HepG2 (cell line): ENCODE measurements at regions not wholly inside any gene's neighbourhood (a gene's known extent, or its start where the extent isn't known, plus 50 kb on each side); places are given as distances from the start of the nearest gene placed in this dataset.
"Not testable (repeated sequence)": the region's sequence is repeated elsewhere in the genome, so short reads cannot be mapped to it uniquely, and the experiment has no call there.

ENCODE experiments used
- ATAC-seq: fragments of 200-7000 bp; cut with Tn5 transposase; 3 replicates; pipeline ENCODE4 v1.9.1; 2020; ENCODE audit warnings: mild to moderate bottlenecking, moderate library complexity
- BruUV-seq: library from RNA; stranded (reverse); fragments of 400-500 nt; replicated peaks from 2 replicates; lab custom pipeline; 2021; lab: Mats Ljungman, UMichigan
- CTCF ChIA-PET: fragments of 300-600 bp; formaldehyde crosslinking; extraction: SDS; loops from one replicate; lab custom pipeline; 2021; ENCODE audit warnings: low total read pairs, inconsistent platforms, low intra/inter-chr PET ratio; lab: Yijun Ruan, JAX
- POLR2A ChIA-PET: fragments of 350-600 bp; sonication (Branson Sonifier 250); formaldehyde crosslinking; loops from one replicate; lab custom pipeline; 2020; ENCODE audit warnings: antibody characterized with exemption, inconsistent platforms; lab: Yijun Ruan, JAX
- DNase-seq: peaks from one replicate; pipeline ENCODE4 v3.0.0-alpha.2; 2015; ENCODE audit warnings: low spot score
- FAIRE-seq: peaks from 3 replicates; lab custom pipeline; 2011; peaks lifted over from hg19 to GRCh38; lab: Jason Lieb, UNC
- H2AFZ ChIP-seq: one replicate; pipeline ENCODE4 v1.6.1; 2011; ENCODE audit warnings: low read length, inconsistent platforms
- H3K27ac ChIP-seq: fragments of 300-600 bp; 3 replicates; pipeline ENCODE4 v1.8.0; 2011; ENCODE audit warnings: mixed run types, mild to moderate bottlenecking, mixed read lengths, low read length, inconsistent platforms; ENCODE audit not compliant: insufficient read depth; ENCODE audit errors: extremely low read length
- H3K27me3 ChIP-seq, 2 experiments: fragments of 200-600 bp in 1 of 2; 2 replicates in 1 of 2; 3 replicates in 1 of 2; pipeline versions ENCODE4 v1.6.0 to v1.8.0; 2011; ENCODE audit warnings: low read length in 2 of 2, mild to moderate bottlenecking in 2 of 2, moderate library complexity in 2 of 2, inconsistent platforms in 1 of 2; ENCODE audit not compliant: insufficient read depth in 2 of 2, control insufficient read depth in 1 of 2
- H3K36me3 ChIP-seq, 2 experiments: fragments of 200-600 bp in 1 of 2; replicated peaks in 1 of 2; 2 replicates in 1 of 2; 3 replicates in 1 of 2; pipeline versions ENCODE4 v1.5.1 to v1.8.0; 2011; ENCODE audit warnings: low read length in 2 of 2, inconsistent platforms in 1 of 2; ENCODE audit not compliant: insufficient read depth in 2 of 2, control insufficient read depth in 1 of 2
- H3K4me1 ChIP-seq: 2 replicates; pipeline ENCODE4 v1.5.1; 2012; ENCODE audit warnings: low read length, inconsistent platforms; ENCODE audit not compliant: insufficient read depth
- H3K4me2 ChIP-seq: 2 replicates; pipeline ENCODE4 v1.6.0; 2011; ENCODE audit warnings: low read depth, low read length, inconsistent platforms
- H3K4me3 ChIP-seq, 3 experiments: fragments of 200-600 bp in 1 of 3; sonication (generic), shearing (Covaris generic) in 1 of 3; replicated peaks in 1 of 3; 2 replicates each; pipeline ENCODE4 v1.5.1; 2011 to 2016; ENCODE audit warnings: low read length in 3 of 3, inconsistent platforms in 2 of 3, low read depth in 2 of 3, mild to moderate bottlenecking in 2 of 3, control low read depth in 1 of 3, mixed read lengths in 1 of 3; ENCODE audit not compliant: insufficient read depth in 1 of 3
- H3K79me2 ChIP-seq: one replicate; pipeline ENCODE4 v1.6.1; 2011; ENCODE audit warnings: low read length, inconsistent platforms; ENCODE audit not compliant: insufficient read depth
- H3K9ac ChIP-seq: 2 replicates; pipeline ENCODE4 v1.6.0; 2011; ENCODE audit warnings: mild to moderate bottlenecking, low read depth, low read length, inconsistent platforms; ENCODE audit not compliant: insufficient read depth
- H3K9me3 ChIP-seq: 2 replicates; pipeline ENCODE4 v1.5.1; 2012; ENCODE audit warnings: mild to moderate bottlenecking, low read length
- H4K20me1 ChIP-seq: 2 replicates; pipeline ENCODE4 v1.6.0; 2011; ENCODE audit warnings: inconsistent platforms, mild to moderate bottlenecking, low read length, moderate library complexity; ENCODE audit not compliant: insufficient read depth
- CAMTA2 ChIP-seq: sonication (generic); formaldehyde crosslinking; IDR thresholded peaks from 2 replicates; pipeline ENCODE4 v1.4.0; 2020; ENCODE audit warnings: mild to moderate bottlenecking, missing genetic modification reagents, borderline replicate concordance
- CREM ChIP-seq, 2 experiments: sonication (generic) in 1 of 2; formaldehyde crosslinking in 1 of 2; IDR thresholded peaks; 2 replicates each; pipeline versions ENCODE4 v1.4.0 to v1.6.1; 2016 to 2020; ENCODE audit warnings: antibody characterized with exemption in 1 of 2, mild to moderate bottlenecking in 1 of 2, missing genetic modification reagents in 1 of 2
- HDAC1 ChIP-seq: sonication (generic); formaldehyde crosslinking; IDR thresholded peaks from 2 replicates; pipeline ENCODE4 v1.5.1; 2020; ENCODE audit warnings: mild to moderate bottlenecking, missing genetic modification reagents
- HNRNPH1 ChIP-seq: fragments of 200-400 bp; formaldehyde crosslinking; optimal IDR thresholded peaks from 2 replicates; pipeline ENCODE3; 2017; ENCODE audit warnings: mild to moderate bottlenecking, low read depth, low read length
- KMT2A ChIP-seq: sonication (generic); formaldehyde crosslinking; IDR thresholded peaks from 2 replicates; pipeline ENCODE4 v1.4.0; 2020; ENCODE audit warnings: missing genetic modification reagents
- MAZ ChIP-seq, 2 experiments: sonication (generic) in 1 of 2; formaldehyde crosslinking in 1 of 2; IDR thresholded peaks; 2 replicates each; pipeline versions ENCODE4 v1.5.0 to v1.6.1; 2012 to 2020; ENCODE audit warnings: low read depth in 2 of 2, mild to moderate bottlenecking in 2 of 2, borderline replicate concordance in 1 of 2, improper control_type of control experiment in 1 of 2, low read length in 1 of 2, missing genetic modification reagents in 1 of 2, moderate library complexity in 1 of 2
- MYC ChIP-seq: sonication (generic); formaldehyde crosslinking; IDR thresholded peaks from 2 replicates; pipeline ENCODE4 v1.9.0; 2021; ENCODE audit warnings: missing genetic modification reagents, borderline replicate concordance
- RFX5 ChIP-seq: IDR thresholded peaks from 2 replicates; pipeline ENCODE4 v1.6.1; 2011; ENCODE audit warnings: low read depth, low read length, improper control_type of control experiment
- TCF7L2 ChIP-seq: IDR thresholded peaks from 2 replicates; pipeline ENCODE4 v1.6.1; 2011; ENCODE audit warnings: mild to moderate bottlenecking, low read depth, low read length, moderate library complexity
- ZNF3 ChIP-seq: IDR thresholded peaks from 2 replicates; pipeline ENCODE4 v1.7.0; 2017; ENCODE audit warnings: inconsistent platforms
- ZNF337 ChIP-seq: sonication (generic); formaldehyde crosslinking; IDR thresholded peaks from 2 replicates; pipeline ENCODE4 v1.5.1; 2020; ENCODE audit warnings: missing genetic modification reagents, low read depth, mild to moderate bottlenecking, borderline replicate concordance
- WGBS: methylation state at CpG from one replicate; pipeline ENCODE4 v1.1.6; 2017; ENCODE audit warnings: low lambda C conversion rate; 5-methylcytosine and 5-hydroxymethylcytosine counted together
- in situ Hi-C: cut with HindIII; loops from 2 replicates; pipeline ENCODE4 v1.10.0; 2017; ENCODE audit warnings: low pct_unique_long_range_greater_than_20kb; ENCODE audit not compliant: extremely low pct_ligation_motif_present
- intact Hi-C: fragments of 100-400 bp; cut with micrococcal nuclease; formaldehyde crosslinking; loops from one replicate; pipeline ENCODE4 v1.10.0; 2022; ENCODE audit not compliant: unreplicated experiment

GRCh38 chr6:81890846-81891245 is 138.4 kb upstream of the TENT5A start (continued):
- TF ChIP-seq TCF7L2 (no peak), HDAC1 (CRISPR knock-in tag) (no peak), CREM (IDR thresholded peaks at IDR 0.05) (no peak), CREM (CRISPR knock-in tag; IDR thresholded peaks at IDR 0.05) (no peak)
- TF ChIP-seq, all 625 proteins: peak for 0

DNA sequence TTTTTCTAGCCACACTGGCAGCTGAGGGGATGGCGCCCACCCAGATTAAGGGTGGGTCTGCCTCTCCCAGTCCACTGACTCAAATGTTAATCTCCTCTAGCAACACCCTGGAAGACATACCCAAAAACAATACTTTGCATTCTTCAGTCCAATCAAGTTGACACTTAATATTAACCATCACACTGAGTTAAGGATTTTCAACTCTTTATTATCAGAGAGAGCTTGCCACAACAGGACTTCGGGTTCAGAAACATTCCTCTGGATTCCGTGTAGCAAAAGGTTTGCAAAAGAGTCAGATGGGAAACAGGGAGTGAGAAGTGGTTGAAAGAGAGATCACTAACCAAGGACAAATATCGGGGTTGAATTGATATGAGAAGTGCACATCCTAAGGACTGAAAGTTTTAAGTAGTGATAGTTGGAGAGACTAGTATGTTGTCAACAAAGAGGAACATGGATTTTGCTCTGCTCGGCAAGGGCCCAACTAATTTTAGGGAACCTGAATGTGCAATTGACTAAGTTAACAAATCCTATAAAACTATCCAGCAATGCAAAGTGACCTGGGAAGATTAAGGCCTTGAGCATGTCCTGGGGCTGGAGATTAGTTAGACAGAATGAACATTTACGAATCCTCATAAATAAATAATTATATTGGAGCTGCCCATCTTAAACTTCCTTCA is 137.0 kb upstream of the TENT5A start:
- no peaks in the 10 kb centered on the region for H3K9me3 ChIP-seq
- DNase-seq (no peak), FAIRE-seq (no peak), ATAC-seq (no peak)
- no peak overlapping the region for H3K4me2 ChIP-seq
- ChIA-PET POLR2A (no interaction called here), CTCF (no interaction called here)
- 80% methylated on average over 6 of the region's 6 CpGs for WGBS
- H4K20me1 ChIP-seq, result no peaks in the 10 kb centered on the region
- TF ChIP-seq MYC (no peak), ZNF3 (CRISPR knock-in tag) (no peak), HNRNPH1 (no peak), CAMTA2 (CRISPR knock-in tag) (no peak), RFX5 (no peak), MAZ (IDR thresholded peaks at IDR 0.05; ENCODE audit: borderline replicate concordance, low read depth, low read length) (no peak), MAZ (CRISPR knock-in tag; IDR thresholded peaks at IDR 0.05; ENCODE audit: low read depth) (no peak), KMT2A (CRISPR knock-in tag) (no peak), ZNF337 (no peak)
- no peak overlapping the region for H3K4me3 ChIP-seq
- peaks cover 10% of the 10 kb centered on the region for H3K4me1 ChIP-seq
- H3K79me2 ChIP-seq, result no peaks in the 10 kb centered on the region
- intact Hi-C loops (no loop called here), in situ Hi-C loops (no loop called here)
- no TSS peak for BruUV-seq
- H3K27me3 ChIP-seq, result no peaks in the 10 kb centered on the region
- H3K27ac ChIP-seq, result no peak overlapping the region
- no peak overlapping the region for H3K9ac ChIP-seq
- no peak overlapping the region for H2AFZ ChIP-seq
- no peaks in the 10 kb centered on the region for H3K36me3 ChIP-seq

GRCh38 chr6:81886909-81887308 is 134.4 kb upstream of the TENT5A start:
- CTCF ChIA-PET, in situ Hi-C loops, H3K27ac ChIP-seq, H3K79me2 ChIP-seq, BruUV-seq, H3K27me3 ChIP-seq, H3K36me3 ChIP-seq, ATAC-seq, POLR2A ChIA-PET, intact Hi-C loops, H3K9me3 ChIP-seq, DNase-seq, H2AFZ ChIP-seq, H4K20me1 ChIP-seq, H3K9ac ChIP-seq, FAIRE-seq, H3K4me3 ChIP-seq, H3K4me2 ChIP-seq: not testable (repeated sequence)
- H3K4me1 ChIP-seq, result peaks cover 13% of the 10 kb centered on the region
- 96% methylated on average over 1 of the region's 1 CpG for WGBS
